ENCODE measurements at regions not wholly inside any gene's neighbourhood (a gene's known extent, or its start where the extent isn't known, plus 50 kb on each side); places are given as distances from the start of the nearest gene placed in this dataset.
"Not testable (repeated sequence)": the region's sequence is repeated elsewhere in the genome, so short reads cannot be mapped to it uniquely, and the experiment has no call there.

GRCh38 chr9:68637020-68637419, 68.0 kb upstream of the PIP5K1B start:
- DNase-seq (ENCODE audit: low read depth, low spot score): no peak
- Histone ChIP-seq H3K9me3 (ENCODE audit: control insufficient read depth, low read depth, low read length) (no peaks in the 10 kb centered on the region), H3K4me1 (ENCODE audit: control insufficient read depth, extremely low read depth, insufficient read depth, low read length) (no peaks in the 10 kb centered on the region), H3K9ac (ENCODE audit: control insufficient read depth, extremely low read depth, insufficient read depth, low read length) (no peak overlapping the region), H3K36me3 (ENCODE audit: control insufficient read depth in 2 of 2, extremely low read depth in 1 of 2, insufficient read depth in 2 of 2, low read length in 2 of 2) (no peaks in the 10 kb centered on the region), H3K4me2 (ENCODE audit: control insufficient read depth, extremely low read depth, insufficient read depth, low read depth, low read length) (no peak overlapping the region), H3K9me1 (ENCODE audit: control insufficient read depth, extremely low read depth, insufficient read depth, low read length) (no peaks in the 10 kb centered on the region), H4K20me1 (ENCODE audit: control insufficient read depth, extremely low read depth, insufficient read depth, low read length) (no peaks in the 10 kb centered on the region), H2AFZ (ENCODE audit: control insufficient read depth, low read length) (no peak overlapping the region), H3K27me3 (ENCODE audit: control insufficient read depth, extremely low read depth, insufficient read depth, low read length) (no peaks in the 10 kb centered on the region), H3K27ac (ENCODE audit: control insufficient read depth, insufficient read depth, low read length) (no peak overlapping the region), H3K4me3 (ENCODE audit: control insufficient read depth in 2 of 3, extremely low read depth in 1 of 3, insufficient read depth in 2 of 3, low read depth in 1 of 3, low read length in 3 of 3) (no peak overlapping the region), H3K79me2 (ENCODE audit: control insufficient read depth, insufficient read depth, low read length) (no peaks in the 10 kb centered on the region)
- dilution Hi-C loops (cut with MboI; ENCODE audit: extremely low pct_ligation_motif_present, low sequenced_read_pairs): no loop called here
- no peak for TF ChIP-seq CTCF (optimal IDR thresholded peaks at IDR 0.05 in 1 of 3, IDR thresholded peaks at IDR 0.05 in 1 of 3, conservative IDR thresholded peaks at IDR 0.05 in 1 of 3; ENCODE audit: extremely low read depth in 1 of 3, insufficient read depth in 2 of 3, low read length in 3 of 3)
- TF ChIP-seq EZH2 (IDR thresholded peaks at IDR 0.05; ENCODE audit: low read length): no peak
- no peak for FAIRE-seq

- dilution Hi-C loops (cut with MboI; ENCODE audit: extremely low pct_ligation_motif_present, low sequenced_read_pairs); H3K36me3 ChIP-seq (ENCODE audit: control insufficient read depth in 2 of 2, extremely low read depth in 1 of 2, insufficient read depth in 2 of 2, low read length in 2 of 2): not testable (repeated sequence)
Observed at GRCh38 chr9:68639261-68639660, 65.8 kb upstream of the PIP5K1B start.

GRCh38 chr9:68640421-68641089, 64.5 kb upstream of the PIP5K1B start:
- Histone ChIP-seq H3K4me3 (ENCODE audit: control insufficient read depth in 2 of 3, extremely low read depth in 1 of 3, insufficient read depth in 2 of 3, low read depth in 1 of 3, low read length in 3 of 3) (no peak overlapping the region), H3K9ac (ENCODE audit: control insufficient read depth, extremely low read depth, insufficient read depth, low read length) (no peak overlapping the region), H3K9me3 (ENCODE audit: control insufficient read depth, low read depth, low read length) (no peaks in the 10 kb centered on the region), H2AFZ (ENCODE audit: control insufficient read depth, low read length) (no peak overlapping the region), H4K20me1 (ENCODE audit: control insufficient read depth, extremely low read depth, insufficient read depth, low read length) (no peaks in the 10 kb centered on the region), H3K9me1 (ENCODE audit: control insufficient read depth, extremely low read depth, insufficient read depth, low read length) (no peaks in the 10 kb centered on the region), H3K27me3 (ENCODE audit: control insufficient read depth, extremely low read depth, insufficient read depth, low read length) (no peaks in the 10 kb centered on the region), H3K27ac (ENCODE audit: control insufficient read depth, insufficient read depth, low read length) (no peak overlapping the region), H3K4me1 (ENCODE audit: control insufficient read depth, extremely low read depth, insufficient read depth, low read length) (no peaks in the 10 kb centered on the region), H3K36me3 (ENCODE audit: control insufficient read depth in 2 of 2, extremely low read depth in 1 of 2, insufficient read depth in 2 of 2, low read length in 2 of 2) (no peaks in the 10 kb centered on the region), H3K79me2 (ENCODE audit: control insufficient read depth, insufficient read depth, low read length) (no peaks in the 10 kb centered on the region), H3K4me2 (ENCODE audit: control insufficient read depth, extremely low read depth, insufficient read depth, low read depth, low read length) (no peak overlapping the region)
- dilution Hi-C loops (cut with MboI; ENCODE audit: extremely low pct_ligation_motif_present, low sequenced_read_pairs): no loop called here
- TF ChIP-seq CTCF (optimal IDR thresholded peaks at IDR 0.05 in 1 of 3, IDR thresholded peaks at IDR 0.05 in 1 of 3, conservative IDR thresholded peaks at IDR 0.05 in 1 of 3; ENCODE audit: extremely low read depth in 1 of 3, insufficient read depth in 2 of 3, low read length in 3 of 3): no peak
- no peak for TF ChIP-seq EZH2 (IDR thresholded peaks at IDR 0.05; ENCODE audit: low read length)
- DNase-seq (ENCODE audit: low read depth, low spot score) (no peak), FAIRE-seq (no peak)

More at GRCh38 chr9:68639261-68639660, 65.8 kb upstream of the PIP5K1B start:
- DNase-seq (ENCODE audit: low read depth, low spot score); H3K4me2 ChIP-seq (ENCODE audit: control insufficient read depth, extremely low read depth, insufficient read depth, low read depth, low read length); H3K9me3 ChIP-seq (ENCODE audit: control insufficient read depth, low read depth, low read length); H3K79me2 ChIP-seq (ENCODE audit: control insufficient read depth, insufficient read depth, low read length); H3K9me1 ChIP-seq (ENCODE audit: control insufficient read depth, extremely low read depth, insufficient read depth, low read length); H4K20me1 ChIP-seq (ENCODE audit: control insufficient read depth, extremely low read depth, insufficient read depth, low read length); FAIRE-seq; H3K27ac ChIP-seq (ENCODE audit: control insufficient read depth, insufficient read depth, low read length); H2AFZ ChIP-seq (ENCODE audit: control insufficient read depth, low read length); H3K4me1 ChIP-seq (ENCODE audit: control insufficient read depth, extremely low read depth, insufficient read depth, low read length); H3K27me3 ChIP-seq (ENCODE audit: control insufficient read depth, extremely low read depth, insufficient read depth, low read length); H3K9ac ChIP-seq (ENCODE audit: control insufficient read depth, extremely low read depth, insufficient read depth, low read length); H3K4me3 ChIP-seq (ENCODE audit: control insufficient read depth in 2 of 3, extremely low read depth in 1 of 3, insufficient read depth in 2 of 3, low read depth in 1 of 3, low read length in 3 of 3): not testable (repeated sequence)

Data from keratinocyte (primary cell).